GM12878 (cell line): ENCODE measurements at regions not wholly inside any gene's neighbourhood (a gene's known extent, or its start where the extent isn't known, plus 50 kb on each side); places are given as distances from the start of the nearest gene placed in this dataset.

ENCODE experiments used
- NR2C2 ChIP-seq: IDR thresholded peaks from 2 replicates; pipeline ENCODE4 v1.6.1; 2011; ENCODE audit warnings: borderline replicate concordance, low read depth; ENCODE audit not compliant: control insufficient read depth, insufficient read length
- USF1 ChIP-seq: IDR thresholded peaks from 2 replicates; pipeline ENCODE4 v1.6.1; 2011; ENCODE audit warnings: borderline replicate concordance, low read depth, mild to moderate bottlenecking, moderate library complexity, mixed read lengths, low read length; ENCODE audit not compliant: insufficient read depth; ENCODE audit errors: extremely low read length
- TF ChIP-seq, protein P1 (sequence below), 3 experiments: IDR thresholded peaks in 2 of 3; conservative IDR thresholded peaks in 1 of 3; 2 replicates each; pipeline ENCODE4 v1.5.1; 2011; ENCODE audit warnings: low read depth in 3 of 3, low read length in 3 of 3, mild to moderate bottlenecking in 3 of 3, control low read depth in 2 of 3, moderate library complexity in 2 of 3, inconsistent platforms in 1 of 3, mixed read lengths in 1 of 3; ENCODE audit not compliant: control insufficient read depth in 2 of 3, insufficient read depth in 1 of 3; ENCODE audit errors: extremely low read depth in 1 of 3

DNA sequence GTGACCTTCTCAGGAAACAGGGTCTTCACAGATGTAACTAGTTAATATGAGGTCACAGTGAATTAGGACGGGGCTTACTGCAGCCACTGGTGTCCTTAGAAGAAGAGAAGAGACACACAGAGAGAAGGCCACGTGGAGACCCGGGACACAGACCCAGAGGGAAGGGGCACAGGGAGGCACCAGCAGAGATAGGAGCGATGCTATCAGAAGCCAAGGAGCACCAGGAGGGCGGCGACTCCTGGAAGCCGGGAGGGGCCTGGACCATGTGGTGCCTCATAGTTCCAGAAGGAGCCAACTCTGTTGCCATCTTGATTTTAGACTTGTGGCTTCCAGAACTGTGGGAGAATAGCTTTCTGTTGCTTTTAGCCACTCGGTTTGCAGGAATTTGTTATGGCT lies 505.9 kb downstream of the TCERG1L start:
- TF ChIP-seq, protein P1, sequence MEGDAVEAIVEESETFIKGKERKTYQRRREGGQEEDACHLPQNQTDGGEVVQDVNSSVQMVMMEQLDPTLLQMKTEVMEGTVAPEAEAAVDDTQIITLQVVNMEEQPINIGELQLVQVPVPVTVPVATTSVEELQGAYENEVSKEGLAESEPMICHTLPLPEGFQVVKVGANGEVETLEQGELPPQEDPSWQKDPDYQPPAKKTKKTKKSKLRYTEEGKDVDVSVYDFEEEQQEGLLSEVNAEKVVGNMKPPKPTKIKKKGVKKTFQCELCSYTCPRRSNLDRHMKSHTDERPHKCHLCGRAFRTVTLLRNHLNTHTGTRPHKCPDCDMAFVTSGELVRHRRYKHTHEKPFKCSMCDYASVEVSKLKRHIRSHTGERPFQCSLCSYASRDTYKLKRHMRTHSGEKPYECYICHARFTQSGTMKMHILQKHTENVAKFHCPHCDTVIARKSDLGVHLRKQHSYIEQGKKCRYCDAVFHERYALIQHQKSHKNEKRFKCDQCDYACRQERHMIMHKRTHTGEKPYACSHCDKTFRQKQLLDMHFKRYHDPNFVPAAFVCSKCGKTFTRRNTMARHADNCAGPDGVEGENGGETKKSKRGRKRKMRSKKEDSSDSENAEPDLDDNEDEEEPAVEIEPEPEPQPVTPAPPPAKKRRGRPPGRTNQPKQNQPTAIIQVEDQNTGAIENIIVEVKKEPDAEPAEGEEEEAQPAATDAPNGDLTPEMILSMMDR (IDR thresholded peaks at IDR 0.05 in 2 of 3, conservative IDR thresholded peaks at IDR 0.05 in 1 of 3; ENCODE audit: control insufficient read depth in 2 of 3, extremely low read depth in 1 of 3, insufficient read depth in 1 of 3, low read depth in 3 of 3, low read length in 3 of 3), result no peak
- TF ChIP-seq USF1, result no peak
- no peak for TF ChIP-seq NR2C2
